ENCODE measurements at regions not wholly inside any gene's neighbourhood (a gene's known extent, or its start where the extent isn't known, plus 50 kb on each side); places are given as distances from the start of the nearest gene placed in this dataset.
A peak's percentile ranks its signal among the peaks of the same experiment; 100 is the strongest.
"Not testable (repeated sequence)": the region's sequence is repeated elsewhere in the genome, so short reads cannot be mapped to it uniquely, and the experiment has no call there.

GRCh38 chr9:62837254-62837911 lies 1647.5 kb downstream of the SPATA31A7 start:
- not testable (repeated sequence) for DNase-seq

- DNase-seq: peak; percentile 94
Measured at GRCh38 chr9:62838024-62838718, 1648.3 kb downstream of the SPATA31A7 start.

GRCh38 chr9:62839168-62839567 lies 1649.3 kb downstream of the SPATA31A7 start:
- DNase-seq: not testable (repeated sequence)

GRCh38 chr9:62843145-62843544 lies 1653.3 kb downstream of the SPATA31A7 start:
- DNase-seq: not testable (repeated sequence)

- DNase-seq: not testable (repeated sequence)
Measured at GRCh38 chr9:62843706-62844290, 1654.0 kb downstream of the SPATA31A7 start.

GRCh38 chr9:62844681-62845185 lies 1654.9 kb downstream of the SPATA31A7 start:
- DNase-seq: not testable (repeated sequence)

GRCh38 chr9:62848258-62848657 lies 1658.4 kb downstream of the SPATA31A7 start:
- not testable (repeated sequence) for DNase-seq

GRCh38 chr9:62849991-62850390 lies 1660.2 kb downstream of the SPATA31A7 start:
- not testable (repeated sequence) for DNase-seq

GRCh38 chr9:62857280-62857679 lies 1667.4 kb downstream of the SPATA31A7 start:
- DNase-seq: not testable (repeated sequence)

- not testable (repeated sequence) for DNase-seq
Measured at GRCh38 chr9:62858240-62858639, 1668.4 kb downstream of the SPATA31A7 start.

- DNase-seq: not testable (repeated sequence)
Measured at GRCh38 chr9:62860939-62861860, 1671.4 kb downstream of the SPATA31A7 start.

- not testable (repeated sequence) for DNase-seq
Measured at GRCh38 chr9:62862180-62862579, 1672.3 kb downstream of the SPATA31A7 start.

GRCh38 chr9:62863319-62863718 lies 1673.5 kb downstream of the SPATA31A7 start:
- DNase-seq: not testable (repeated sequence)

- not testable (repeated sequence) for DNase-seq
Measured at GRCh38 chr9:62863867-62864266, 1674.0 kb downstream of the SPATA31A7 start.

- not testable (repeated sequence) for DNase-seq
Measured at GRCh38 chr9:62864481-62865469, 1674.9 kb downstream of the SPATA31A7 start.

- not testable (repeated sequence) for DNase-seq
Measured at GRCh38 chr9:62869061-62869460, 1679.2 kb downstream of the SPATA31A7 start.

- not testable (repeated sequence) for DNase-seq
Measured at GRCh38 chr9:62871765-62872164, 1681.9 kb downstream of the SPATA31A7 start.

GRCh38 chr9:62874213-62874612 lies 1684.4 kb downstream of the SPATA31A7 start:
- DNase-seq: not testable (repeated sequence)

- not testable (repeated sequence) for DNase-seq
Measured at GRCh38 chr9:62874745-62875599, 1685.1 kb downstream of the SPATA31A7 start.

GRCh38 chr9:62877552-62877951 lies 1687.7 kb downstream of the SPATA31A7 start:
- DNase-seq: not testable (repeated sequence)
